ENCODE measurements at regions not wholly inside any gene's neighbourhood (a gene's known extent, or its start where the extent isn't known, plus 50 kb on each side); places are given as distances from the start of the nearest gene placed in this dataset.

- no peak for DNase-seq
Observed at GRCh38 chrX:124836786-124837185, 482.9 kb upstream of the TEX13C start.

DNA sequence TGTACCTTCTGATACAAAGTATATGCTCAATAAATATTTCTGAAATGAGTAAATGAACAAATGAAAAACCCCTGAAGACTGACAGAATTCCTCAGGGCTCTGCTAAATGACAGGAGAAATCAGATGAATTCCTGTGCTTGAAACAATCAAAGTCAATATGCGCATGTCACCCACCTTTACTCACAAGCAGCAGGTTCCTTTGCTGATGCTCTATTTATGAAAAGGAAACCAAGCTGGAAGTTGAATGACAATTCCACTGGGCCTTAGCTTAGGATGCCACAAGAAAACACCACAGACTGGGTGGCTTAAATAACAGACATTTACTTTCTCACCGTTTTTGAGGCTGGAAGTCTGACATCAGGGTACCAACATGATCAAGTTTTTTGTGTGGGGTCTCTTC is 477.5 kb upstream of the TEX13C start:
- no peak for DNase-seq

DNA sequence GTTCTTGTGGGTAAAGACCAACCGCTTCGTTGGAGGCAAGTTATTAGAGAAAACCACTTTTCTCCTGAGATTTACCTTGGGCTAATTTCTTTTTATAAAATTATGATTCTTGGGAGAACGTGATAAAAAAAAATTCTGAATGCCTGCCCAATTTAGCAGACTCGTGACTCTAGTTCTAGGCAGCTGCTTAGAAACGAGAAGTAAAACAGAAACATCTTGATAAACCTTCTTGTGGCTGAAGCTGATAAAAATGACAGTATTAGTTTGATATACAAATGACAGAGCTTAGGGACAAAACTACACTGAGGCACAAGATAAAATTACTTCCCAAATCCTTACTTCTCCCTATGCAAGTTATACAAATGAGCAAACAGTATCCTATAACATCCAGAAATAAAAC is 458.9 kb upstream of the TEX13C start:
- DNase-seq, result no peak

- no peak for DNase-seq
Observed at GRCh38 chrX:124862301-124862700, 457.4 kb upstream of the TEX13C start.

- DNase-seq, result no peak
Observed at GRCh38 chrX:124863303-124863702, 456.4 kb upstream of the TEX13C start.

DNA sequence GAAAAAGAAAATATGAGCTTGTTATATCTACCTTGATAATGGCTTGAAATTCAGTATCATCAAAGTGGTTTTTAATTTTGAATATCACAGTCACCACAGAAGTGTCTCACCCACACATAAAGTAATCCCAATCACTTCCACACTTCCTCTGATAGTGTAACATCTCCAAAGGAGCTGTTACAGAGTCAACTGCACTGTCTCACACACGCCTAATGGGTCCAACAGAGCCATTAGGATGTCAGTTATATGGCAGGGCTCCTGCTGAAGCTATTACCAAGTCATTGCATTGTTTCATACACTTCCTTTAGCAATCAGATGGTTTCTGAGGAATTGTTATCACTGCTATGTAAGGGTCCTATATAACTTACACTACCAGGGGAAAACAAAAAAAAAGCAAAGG is 432.1 kb upstream of the TEX13C start:
- DNase-seq, result no peak

GRCh38 chrX:124895947-124896346 is 423.7 kb upstream of the TEX13C start:
- no peak for DNase-seq

DNA sequence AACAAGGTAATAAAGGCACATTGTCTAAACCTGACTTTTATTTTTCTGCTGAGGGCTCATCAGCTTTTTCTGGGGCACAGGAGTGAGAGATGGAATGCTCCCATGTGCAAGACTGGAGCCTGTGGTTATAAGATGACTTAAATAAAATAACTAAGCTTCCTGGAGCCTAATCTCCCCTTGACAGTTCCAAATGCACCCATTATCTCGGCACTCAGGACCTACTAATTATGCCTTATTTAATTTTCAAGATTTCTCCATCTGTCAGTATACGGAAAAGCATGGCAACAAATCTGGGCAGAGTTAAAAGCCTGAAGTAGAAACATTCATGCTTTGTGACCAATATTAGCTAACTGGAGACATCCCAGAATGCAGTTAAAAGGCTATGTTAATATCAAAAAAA is 416.7 kb upstream of the TEX13C start:
- no peak for DNase-seq

DNA sequence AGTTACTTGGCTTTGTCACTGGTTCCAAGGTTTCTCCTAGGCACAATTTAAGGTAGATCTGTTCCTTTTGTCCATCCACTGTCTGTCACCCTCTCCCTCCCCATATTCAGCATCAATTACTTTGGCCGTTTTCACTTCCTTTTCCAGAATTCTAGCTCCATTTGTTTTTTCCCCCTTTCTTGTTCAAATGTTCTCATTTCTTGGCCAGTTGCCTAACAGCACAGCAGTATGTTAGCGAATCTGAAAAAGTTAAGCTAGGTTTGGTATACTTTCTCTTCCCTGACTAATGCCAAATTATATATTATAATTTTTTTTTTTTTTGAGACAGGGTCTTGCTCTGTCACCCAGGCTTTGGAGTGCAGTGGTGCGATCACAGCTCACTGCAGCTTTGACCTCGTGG is 409.1 kb upstream of the TEX13C start:
- DNase-seq, result no peak

DNA sequence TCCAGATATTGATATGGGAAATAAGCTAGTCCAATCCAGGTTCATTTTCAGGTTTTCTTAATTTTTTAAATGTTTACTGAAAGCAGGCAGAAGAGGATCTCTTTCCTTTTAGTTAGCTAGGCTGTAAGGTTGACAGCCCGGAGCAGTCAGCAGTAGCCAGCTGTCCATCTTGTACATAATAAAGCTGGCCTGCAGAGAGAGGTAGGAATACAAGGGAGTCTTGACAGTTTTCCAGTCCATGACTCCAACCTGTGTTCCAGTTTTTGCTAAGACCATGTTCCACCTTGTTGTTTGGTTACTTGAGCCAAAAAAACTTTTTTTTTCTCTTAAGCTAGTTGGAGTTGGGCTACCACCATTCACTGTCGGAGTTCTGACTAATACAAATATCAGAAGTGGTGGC is 402.7 kb upstream of the TEX13C start:
- DNase-seq, result no peak

- DNase-seq, result no peak
Observed at GRCh38 chrX:124925681-124926080, 394.0 kb upstream of the TEX13C start.

GRCh38 chrX:124931241-124931640 is 388.4 kb upstream of the TEX13C start:
- no peak for DNase-seq

DNA sequence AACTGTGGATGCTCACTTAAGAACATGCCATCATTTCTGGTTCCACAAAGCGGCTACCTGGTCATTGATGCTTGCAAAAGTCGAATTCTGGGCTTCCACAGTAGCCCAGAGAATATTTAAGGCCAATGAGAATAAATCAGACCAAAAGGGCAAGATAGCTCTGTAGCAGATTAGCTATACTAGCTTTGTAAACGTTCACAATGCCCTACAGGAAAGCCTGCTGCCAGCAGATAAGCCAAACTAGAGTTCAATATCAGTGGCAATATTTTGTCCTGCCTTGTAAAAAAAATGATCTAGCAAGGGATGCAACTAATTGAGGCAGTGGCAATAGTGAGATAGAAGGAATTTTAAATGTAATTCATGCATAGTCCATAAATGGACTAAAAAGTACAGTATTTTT is 387.7 kb upstream of the TEX13C start:
- DNase-seq, result no peak

- no peak for DNase-seq
Observed at GRCh38 chrX:124938715-124939114, 381.0 kb upstream of the TEX13C start.

DNA sequence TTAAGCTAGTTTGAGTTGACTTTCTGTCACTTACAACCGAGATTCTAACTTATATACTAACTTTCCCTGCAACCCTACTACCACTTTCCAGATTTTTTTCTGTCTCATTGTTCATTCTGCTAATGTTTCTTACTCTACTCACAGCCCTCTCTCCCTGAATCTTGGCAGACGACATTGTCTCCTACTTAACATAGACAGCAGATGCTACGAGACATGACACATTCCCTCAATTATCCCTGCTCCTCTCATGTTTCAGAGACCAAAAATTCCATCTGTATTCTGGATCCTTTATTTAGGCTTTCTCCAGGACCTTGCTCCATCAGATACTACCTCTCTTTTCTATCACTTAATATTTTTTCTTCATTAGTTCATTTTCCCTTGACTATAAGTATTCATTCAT is 379.1 kb upstream of the TEX13C start:
- DNase-seq, result no peak

DNA sequence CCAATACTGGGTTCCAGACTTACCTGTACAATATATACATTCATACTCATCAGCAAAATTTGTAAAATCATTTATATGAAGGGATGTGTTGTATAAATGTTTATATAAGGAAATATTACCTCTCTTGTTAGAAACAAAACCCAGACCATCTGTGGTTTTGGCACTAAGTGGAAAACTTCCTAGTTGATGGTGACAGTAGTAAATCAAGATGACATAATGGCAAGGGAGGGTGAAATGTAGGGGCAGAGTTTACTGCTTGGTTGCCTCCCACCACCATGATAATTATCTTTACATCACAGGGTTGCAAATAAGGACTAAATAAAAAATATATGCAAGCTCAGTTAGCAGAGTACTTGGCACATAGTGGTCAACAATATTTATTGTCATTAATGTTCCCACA is 365.3 kb upstream of the TEX13C start:
- DNase-seq, result no peak

GRCh38 chrX:124960454-124960853 is 359.2 kb upstream of the TEX13C start:
- DNase-seq, result no peak

GRCh38 chrX:124963717-124964116 is 356.0 kb upstream of the TEX13C start, which contains the start of gene TENM1:
Gene TENM1 (minus strand): TSS chrX:124963817.
- no peak for DNase-seq

- DNase-seq, result no peak
Observed at GRCh38 chrX:124975456-124975855, 344.2 kb upstream of the TEX13C start.

GRCh38 chrX:124981420-124981819 is 338.3 kb upstream of the TEX13C start:
- no peak for DNase-seq

DNA sequence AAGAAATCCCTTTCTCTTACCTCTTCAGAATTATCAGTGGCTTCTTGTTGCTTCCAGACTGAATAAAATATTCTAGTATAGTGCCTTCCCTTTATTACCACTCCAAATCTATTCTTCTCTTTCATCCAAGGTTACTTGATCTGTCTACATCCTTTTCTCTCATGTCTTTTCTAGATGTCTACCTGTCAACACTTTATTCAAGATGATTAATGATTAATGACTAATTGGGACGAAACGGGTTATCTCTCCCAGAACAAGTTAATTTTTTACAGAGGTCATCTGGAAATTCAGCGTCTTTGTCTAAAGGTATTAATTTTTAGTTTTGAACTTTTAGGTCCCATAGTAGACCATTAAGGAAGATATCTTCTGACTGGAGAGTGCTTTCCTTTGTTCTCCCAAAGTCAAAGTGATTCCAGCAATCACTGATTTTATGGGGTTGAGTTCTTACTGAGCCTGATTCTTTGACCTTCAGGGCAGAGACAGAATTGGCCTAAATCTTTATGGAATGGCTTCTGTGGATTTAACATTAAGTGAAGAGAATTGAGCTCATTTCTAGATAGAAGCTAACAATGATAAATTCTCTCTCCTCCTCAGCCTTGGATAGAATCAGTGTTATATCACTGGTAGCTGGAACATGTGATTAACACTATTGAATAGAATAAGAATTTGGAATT is 335.4 kb upstream of the TEX13C start:
- no peak for DNase-seq

- no peak for DNase-seq
Observed at GRCh38 chrX:124986284-124986683, 333.4 kb upstream of the TEX13C start.

DNA sequence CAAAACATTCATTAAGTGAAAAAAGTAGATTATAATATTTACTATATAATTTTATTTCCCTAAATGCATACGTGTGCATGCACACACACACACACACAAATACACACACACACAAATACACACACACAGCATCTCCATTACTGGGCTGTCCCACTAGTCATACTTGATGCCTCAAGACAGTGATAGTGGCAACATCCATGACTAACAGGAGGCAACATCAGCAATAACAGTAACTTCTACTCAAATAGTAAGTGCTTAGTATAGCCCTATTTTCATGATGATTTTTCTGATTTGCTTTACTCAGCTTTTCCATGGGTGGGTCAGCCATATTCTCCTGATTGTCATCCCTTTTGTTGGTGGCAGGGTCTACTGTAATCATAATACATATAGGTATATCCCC is 325.9 kb upstream of the TEX13C start:
- no peak for DNase-seq

- DNase-seq, result no peak
Observed at GRCh38 chrX:124994404-124994803, 325.3 kb upstream of the TEX13C start.
